T-helper 2 cell treated with Interferon-gamma antibody and Interleukin-4, amounts not matched to agents 5 μg/mL and 100 μg/mL, for 36 hours (primary cell): ENCODE measurements at regions not wholly inside any gene's neighbourhood (a gene's known extent, or its start where the extent isn't known, plus 50 kb on each side); places are given as distances from the start of the nearest gene placed in this dataset.
"Not testable (repeated sequence)": the region's sequence is repeated elsewhere in the genome, so short reads cannot be mapped to it uniquely, and the experiment has no call there.

Experiments
- DNase-seq: peaks from one replicate; pipeline ENCODE4 v3.0.0; 2021; ENCODE audit warnings: low spot score
- H3K27ac Mint-ChIP-seq: one replicate; pipeline ENCODE4 v1.8.0; 2021; ENCODE audit warnings: mild to moderate bottlenecking, mixed read lengths
- H3K27me3 Mint-ChIP-seq: one replicate; pipeline ENCODE4 v1.8.0; 2021; ENCODE audit warnings: low read depth, mixed read lengths
- H3K36me3 Mint-ChIP-seq: one replicate; pipeline ENCODE4 v1.8.0; 2021; ENCODE audit warnings: low read depth, mixed read lengths
- H3K4me1 Mint-ChIP-seq: one replicate; pipeline ENCODE4 v1.8.0; 2021; ENCODE audit warnings: low read depth, mixed read lengths
- H3K4me3 Mint-ChIP-seq: one replicate; pipeline ENCODE4 v1.8.0; 2022; ENCODE audit warnings: mild to moderate bottlenecking, moderate library complexity, mixed read lengths
- H3K9me3 Mint-ChIP-seq: one replicate; pipeline ENCODE4 v1.8.0; 2021; ENCODE audit warnings: mixed read lengths

DNA sequence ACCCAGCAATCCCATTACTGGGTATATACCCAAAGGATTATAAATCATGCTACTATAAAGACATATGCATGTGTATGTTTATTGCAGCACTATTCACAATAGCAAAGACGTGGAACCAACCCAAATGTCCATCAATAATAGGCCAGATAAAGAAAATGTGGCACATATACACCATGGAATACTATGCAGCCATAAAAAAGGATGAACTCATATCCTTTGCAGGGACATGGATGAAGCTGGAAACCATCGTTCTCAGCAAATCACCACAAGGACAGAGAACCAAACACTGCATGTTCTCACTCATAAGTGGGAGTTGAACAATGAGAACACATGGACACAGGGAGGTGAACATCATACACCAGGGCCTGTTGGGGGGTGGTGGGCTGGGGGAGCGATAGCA is 109.7 kb downstream of the ATXN3L start:
- not testable (repeated sequence) for DNase-seq, H3K27me3 Mint-ChIP-seq, H3K4me3 Mint-ChIP-seq, H3K9me3 Mint-ChIP-seq, H3K27ac Mint-ChIP-seq, H3K36me3 Mint-ChIP-seq, H3K4me1 Mint-ChIP-seq

DNA sequence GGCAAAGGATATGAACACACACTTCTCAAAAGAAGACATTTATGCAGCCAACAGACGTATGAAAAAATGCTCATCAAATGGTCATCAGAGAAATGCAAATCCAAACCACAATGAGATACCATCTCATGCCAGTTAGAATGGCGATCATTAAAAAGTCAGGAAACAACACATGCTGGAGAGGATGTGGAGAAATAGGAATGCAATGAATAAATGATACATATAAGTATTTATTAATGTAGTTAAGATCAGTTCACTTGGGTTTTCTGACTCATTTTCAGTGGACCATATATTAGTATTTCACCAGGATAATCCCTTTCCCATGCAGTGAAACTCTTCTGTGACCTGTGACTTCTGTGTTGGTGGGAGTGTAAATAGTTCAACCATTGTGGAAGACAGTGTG is 110.1 kb downstream of the ATXN3L start:
- not testable (repeated sequence) for H3K9me3 Mint-ChIP-seq, H3K27me3 Mint-ChIP-seq, H3K4me1 Mint-ChIP-seq, H3K27ac Mint-ChIP-seq, DNase-seq, H3K36me3 Mint-ChIP-seq, H3K4me3 Mint-ChIP-seq

DNA sequence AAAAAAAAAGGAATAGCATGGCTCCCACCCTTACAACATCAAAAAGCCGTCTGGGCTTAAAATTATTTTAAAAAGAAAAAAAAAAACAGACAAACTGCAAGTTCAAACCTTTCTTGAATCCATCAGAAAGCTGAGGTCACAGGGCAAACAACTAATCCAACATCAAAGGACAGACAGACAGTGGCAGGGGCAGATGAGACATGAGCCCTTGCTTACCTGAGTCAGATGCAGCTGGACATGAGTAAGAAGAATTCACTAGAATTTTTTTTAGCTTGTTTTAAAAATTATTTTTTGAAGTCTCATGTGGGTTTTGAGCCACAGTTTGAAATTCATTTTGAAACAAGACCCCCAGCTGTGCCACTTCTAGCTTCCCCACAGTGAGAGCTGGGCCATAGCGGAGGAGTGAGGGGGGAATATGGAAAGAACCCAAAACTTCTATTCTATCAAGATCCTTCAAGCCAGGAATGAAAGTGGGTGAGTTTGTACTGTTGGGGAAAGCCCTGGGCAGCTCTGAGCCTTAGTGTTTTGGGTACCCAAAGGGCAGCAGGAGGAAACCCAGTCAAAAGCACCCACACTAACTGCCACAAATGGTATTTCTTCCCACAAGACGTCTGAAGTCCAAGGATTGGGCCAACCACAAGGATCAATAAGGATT is 111.4 kb downstream of the ATXN3L start:
- no peaks in the 10 kb centered on the region for H3K9me3 Mint-ChIP-seq
- no peak for DNase-seq
- H3K27ac Mint-ChIP-seq = no peak overlapping the region
- no peaks in the 10 kb centered on the region for H3K27me3 Mint-ChIP-seq
- H3K4me1 Mint-ChIP-seq = peaks cover 3% of the 10 kb centered on the region
- no peaks in the 10 kb centered on the region for H3K36me3 Mint-ChIP-seq
- H3K4me3 Mint-ChIP-seq = no peak overlapping the region

DNA sequence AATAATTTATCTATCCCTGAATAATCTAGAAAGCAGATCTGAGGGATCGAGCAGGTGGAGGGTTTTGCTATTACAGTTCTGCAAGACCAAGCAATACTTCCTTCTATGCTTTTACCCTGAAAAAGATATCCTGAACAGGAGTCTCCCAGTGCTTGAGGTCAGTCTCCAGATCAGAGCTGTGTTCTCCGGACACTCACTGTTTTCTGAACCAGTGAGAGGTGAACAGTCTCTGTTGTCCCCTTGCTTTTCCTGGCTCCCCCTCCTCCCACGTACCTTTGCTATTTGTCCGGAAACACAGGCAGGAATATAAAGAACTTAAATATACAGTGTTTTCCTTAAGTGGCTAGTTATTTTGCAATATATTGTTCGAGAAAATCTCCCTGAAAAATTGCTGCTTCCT is 116.6 kb downstream of the ATXN3L start:
- H3K4me1 Mint-ChIP-seq = no peaks in the 10 kb centered on the region
- H3K4me3 Mint-ChIP-seq = no peak overlapping the region
- no peaks in the 10 kb centered on the region for H3K36me3 Mint-ChIP-seq
- H3K9me3 Mint-ChIP-seq = no peaks in the 10 kb centered on the region
- DNase-seq = no peak
- no peak overlapping the region for H3K27ac Mint-ChIP-seq
- no peaks in the 10 kb centered on the region for H3K27me3 Mint-ChIP-seq

DNA sequence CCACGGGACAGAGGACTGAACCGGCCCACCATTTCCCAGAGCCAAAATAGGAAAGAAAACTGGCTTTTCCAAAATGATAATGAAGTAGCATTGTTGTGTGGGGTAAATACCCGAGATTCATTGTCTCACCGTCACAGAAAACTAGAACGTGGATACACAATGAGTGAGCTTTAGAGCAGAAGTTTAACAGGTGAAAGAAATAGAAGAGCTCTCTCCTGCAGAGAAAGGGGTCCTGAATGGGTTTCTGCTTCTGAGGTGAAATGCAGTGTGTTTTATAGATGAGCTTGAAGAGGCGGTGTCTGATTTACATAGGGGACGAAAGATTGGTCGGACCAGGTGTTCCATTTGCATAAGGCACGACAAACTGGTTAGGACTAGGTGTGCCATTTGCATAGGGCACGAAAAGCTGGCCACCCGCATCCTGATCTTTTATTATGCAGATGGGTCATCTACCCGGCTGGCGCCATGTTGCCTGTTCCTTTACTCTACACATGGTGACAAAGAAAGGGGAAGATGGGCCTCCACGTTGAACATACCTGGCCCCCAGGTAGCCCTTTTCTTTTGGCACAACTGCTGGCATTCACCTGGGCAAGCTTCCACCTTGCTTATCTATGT is 118.1 kb downstream of the ATXN3L start:
- no peaks in the 10 kb centered on the region for H3K36me3 Mint-ChIP-seq
- H3K27me3 Mint-ChIP-seq = no peaks in the 10 kb centered on the region
- H3K4me1 Mint-ChIP-seq = peaks cover 3% of the 10 kb centered on the region
- no peak overlapping the region for H3K4me3 Mint-ChIP-seq
- no peak overlapping the region for H3K27ac Mint-ChIP-seq
- DNase-seq = no peak
- no peaks in the 10 kb centered on the region for H3K9me3 Mint-ChIP-seq

DNA sequence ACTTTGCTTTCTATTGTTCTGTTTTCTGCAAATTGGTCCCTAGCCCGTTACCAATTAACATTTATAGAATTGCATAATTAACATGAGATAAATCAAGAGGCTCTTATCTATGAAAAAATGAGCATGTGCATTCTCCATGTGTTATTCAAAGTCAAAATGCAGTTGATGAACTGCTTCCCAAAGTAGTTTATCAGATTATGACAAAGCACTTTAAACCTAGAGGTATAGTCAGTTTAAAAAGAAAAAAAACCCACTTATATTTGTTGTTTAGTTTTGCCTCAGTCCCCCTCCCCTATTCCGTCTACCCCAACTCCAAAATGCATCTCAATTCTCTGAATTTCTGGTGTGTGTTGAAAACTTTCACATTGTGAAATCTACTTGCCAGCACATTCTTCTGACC is 119.5 kb downstream of the ATXN3L start:
- no peak for DNase-seq
- H3K27me3 Mint-ChIP-seq = no peaks in the 10 kb centered on the region
- H3K9me3 Mint-ChIP-seq = no peaks in the 10 kb centered on the region
- no peaks in the 10 kb centered on the region for H3K36me3 Mint-ChIP-seq
- peaks cover 3% of the 10 kb centered on the region for H3K4me1 Mint-ChIP-seq
- no peak overlapping the region for H3K27ac Mint-ChIP-seq
- H3K4me3 Mint-ChIP-seq = no peak overlapping the region

DNA sequence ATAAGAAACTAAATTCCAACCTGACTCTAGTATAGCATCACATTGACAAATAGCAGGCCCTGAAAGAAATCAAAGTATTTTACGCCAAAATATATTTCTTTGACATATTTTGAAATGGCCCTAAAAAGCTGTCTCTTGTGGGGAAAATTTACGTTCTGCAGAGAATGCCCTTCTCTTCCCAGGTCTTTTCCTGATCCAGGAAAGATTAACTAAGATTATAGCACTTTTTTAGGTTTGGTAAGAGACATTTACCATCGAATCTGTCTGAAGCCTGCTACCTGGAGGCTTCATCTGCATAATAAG is 121.1 kb downstream of the ATXN3L start:
- Mint-ChIP-seq H3K4me1 (peaks cover 6% of the 10 kb centered on the region), H3K27ac (no peak overlapping the region), H3K27me3 (no peaks in the 10 kb centered on the region), H3K9me3 (no peaks in the 10 kb centered on the region), H3K4me3 (no peak overlapping the region), H3K36me3 (no peaks in the 10 kb centered on the region)
- no peak for DNase-seq

DNA sequence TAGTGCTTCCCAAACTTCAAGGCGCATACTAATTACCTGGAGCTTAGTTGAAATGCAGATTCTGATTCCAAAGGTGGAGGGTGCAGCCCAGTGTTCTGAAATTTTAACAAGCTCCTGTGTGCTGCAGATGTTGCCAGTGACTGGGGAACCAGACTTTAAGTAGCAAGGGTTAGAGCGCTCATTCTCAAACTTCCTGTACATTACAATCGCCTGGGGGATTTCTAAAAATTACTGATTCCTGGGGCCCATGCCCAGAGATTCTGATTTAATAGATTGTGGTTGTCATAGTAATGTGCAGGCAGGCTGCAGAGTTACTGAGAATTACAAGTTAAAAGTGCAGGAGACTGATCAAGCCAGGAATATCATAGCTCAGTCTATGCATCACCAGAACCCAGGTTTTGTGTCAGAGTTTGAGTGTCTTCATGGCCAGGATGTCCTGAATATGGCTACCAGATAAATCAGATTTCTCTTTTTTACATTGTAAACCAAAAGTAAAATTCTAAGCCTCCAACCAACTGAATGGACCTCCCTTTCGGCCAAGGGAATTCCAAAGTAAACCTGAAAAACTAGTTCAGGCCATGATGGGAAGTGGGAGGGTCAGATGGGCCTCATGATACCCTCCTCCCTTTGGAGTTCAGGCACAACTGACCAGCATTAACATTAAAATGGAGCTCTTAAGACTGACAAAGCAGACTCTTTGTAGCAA is 121.6 kb downstream of the ATXN3L start:
- no peaks in the 10 kb centered on the region for H3K9me3 Mint-ChIP-seq
- H3K27me3 Mint-ChIP-seq = no peaks in the 10 kb centered on the region
- no peak for DNase-seq
- peaks cover 8% of the 10 kb centered on the region for H3K4me1 Mint-ChIP-seq
- H3K36me3 Mint-ChIP-seq = no peaks in the 10 kb centered on the region
- no peak overlapping the region for H3K4me3 Mint-ChIP-seq
- H3K27ac Mint-ChIP-seq = no peak overlapping the region

DNA sequence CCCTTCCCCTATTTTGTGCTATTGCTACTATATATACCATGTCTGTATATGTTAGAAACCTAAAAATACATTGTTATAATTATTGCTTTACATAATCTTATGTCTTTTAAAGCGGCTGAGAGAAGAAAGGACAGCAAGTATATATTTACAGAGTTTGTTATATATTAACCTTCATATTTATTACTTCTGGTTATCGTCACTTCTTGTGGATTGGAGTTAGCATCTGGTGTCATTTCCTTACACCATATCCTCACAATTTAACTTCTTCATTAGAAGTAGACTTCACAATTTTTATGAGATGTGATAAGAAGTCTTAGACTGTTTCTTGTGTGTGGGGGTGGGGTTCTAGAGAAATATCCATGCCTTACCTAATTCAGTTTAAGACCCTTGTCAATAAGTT is 123.1 kb downstream of the ATXN3L start:
- no peaks in the 10 kb centered on the region for H3K36me3 Mint-ChIP-seq
- no peak overlapping the region for H3K27ac Mint-ChIP-seq
- no peak overlapping the region for H3K4me3 Mint-ChIP-seq
- H3K9me3 Mint-ChIP-seq = no peaks in the 10 kb centered on the region
- no peak for DNase-seq
- peaks cover 8% of the 10 kb centered on the region for H3K4me1 Mint-ChIP-seq
- no peaks in the 10 kb centered on the region for H3K27me3 Mint-ChIP-seq

DNA sequence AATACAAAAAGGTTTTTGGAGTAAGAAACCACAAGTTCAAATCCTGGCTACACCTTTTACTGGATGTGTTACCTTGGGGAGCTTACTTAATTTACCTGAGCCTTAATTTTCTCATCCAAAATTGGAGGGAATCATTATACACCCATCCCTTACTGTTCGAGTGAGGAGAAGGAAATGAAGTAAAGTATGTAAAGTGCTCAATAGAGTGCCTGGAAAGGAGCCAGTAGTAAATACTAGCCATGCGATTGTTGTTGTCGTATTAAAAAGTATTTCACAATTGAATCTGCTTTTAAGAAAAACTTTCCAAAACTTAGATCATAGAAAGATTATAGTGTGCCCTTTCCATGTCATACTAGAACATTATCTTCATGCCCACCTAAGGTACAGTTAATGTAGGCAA is 124.5 kb downstream of the ATXN3L start:
- Mint-ChIP-seq H3K9me3 (no peaks in the 10 kb centered on the region), H3K4me1 (peaks cover 8% of the 10 kb centered on the region), H3K36me3 (no peaks in the 10 kb centered on the region), H3K27ac (no peak overlapping the region), H3K27me3 (no peaks in the 10 kb centered on the region), H3K4me3 (no peak overlapping the region)
- no peak for DNase-seq

DNA sequence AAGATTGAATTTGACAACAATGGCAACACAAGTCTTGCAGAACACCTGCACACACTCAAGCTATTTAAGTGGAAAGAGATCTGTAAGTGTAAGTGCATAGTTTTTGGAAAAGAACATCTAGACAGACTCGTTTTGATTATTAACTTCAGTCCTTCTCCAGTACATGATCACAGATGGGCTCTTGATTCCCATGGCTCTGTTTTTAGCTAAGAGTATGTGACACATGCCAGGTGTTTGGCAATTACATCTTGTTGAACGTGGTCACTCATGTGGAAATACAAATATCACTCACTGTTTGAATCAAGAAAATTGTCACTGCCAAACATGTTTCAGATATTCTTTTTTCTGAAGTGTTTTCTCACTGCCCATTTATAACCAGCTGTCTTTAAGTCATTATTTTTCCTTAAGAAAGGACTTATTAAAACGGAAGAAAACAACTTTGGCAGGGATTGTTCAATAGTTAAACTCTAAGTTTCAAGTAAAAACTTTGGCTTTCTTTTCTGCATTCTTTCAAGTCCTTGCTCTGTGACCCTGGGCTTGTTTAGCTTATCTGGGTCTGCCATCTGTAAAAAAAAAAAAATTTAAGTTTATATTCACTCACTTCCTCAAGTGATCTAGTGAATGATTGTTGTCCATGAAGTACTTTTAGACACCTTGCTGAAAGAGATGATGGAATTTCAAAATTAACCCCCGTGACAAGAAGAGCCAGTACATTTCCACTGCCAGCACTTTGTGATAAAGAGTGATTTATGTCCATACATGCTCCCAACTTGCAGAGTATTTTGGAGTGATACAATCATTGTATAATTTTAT is 125.4 kb downstream of the ATXN3L start:
- no peaks in the 10 kb centered on the region for H3K9me3 Mint-ChIP-seq
- H3K4me3 Mint-ChIP-seq = no peak overlapping the region
- H3K27me3 Mint-ChIP-seq = no peaks in the 10 kb centered on the region
- no peak overlapping the region for H3K27ac Mint-ChIP-seq
- DNase-seq = no peak
- H3K4me1 Mint-ChIP-seq = peaks cover 11% of the 10 kb centered on the region
- H3K36me3 Mint-ChIP-seq = no peaks in the 10 kb centered on the region

DNA sequence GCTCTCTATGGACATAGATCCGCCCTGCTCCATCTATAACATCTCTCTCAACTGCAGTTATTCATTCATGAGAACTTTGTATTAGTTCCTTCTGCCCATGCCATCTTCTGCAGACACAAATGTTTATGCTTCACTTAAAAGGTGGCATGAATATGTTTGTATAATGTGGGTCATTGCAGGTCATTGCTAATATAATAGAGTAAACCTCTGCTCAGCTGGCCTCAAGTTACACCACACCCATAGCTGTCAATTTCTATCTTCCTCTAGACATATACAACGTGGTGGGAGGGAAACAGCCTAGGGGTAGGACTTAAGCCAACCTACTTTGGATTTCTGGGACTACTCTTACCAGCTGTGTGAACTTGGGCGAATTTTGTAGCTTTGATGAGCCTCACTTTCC is 129.8 kb downstream of the ATXN3L start:
- no peak for DNase-seq
- H3K36me3 Mint-ChIP-seq = no peaks in the 10 kb centered on the region
- no peak overlapping the region for H3K4me3 Mint-ChIP-seq
- peaks cover 8% of the 10 kb centered on the region for H3K4me1 Mint-ChIP-seq
- no peaks in the 10 kb centered on the region for H3K27me3 Mint-ChIP-seq
- H3K27ac Mint-ChIP-seq = no peak overlapping the region
- peaks cover under 1% of the 10 kb centered on the region for H3K9me3 Mint-ChIP-seq

DNA sequence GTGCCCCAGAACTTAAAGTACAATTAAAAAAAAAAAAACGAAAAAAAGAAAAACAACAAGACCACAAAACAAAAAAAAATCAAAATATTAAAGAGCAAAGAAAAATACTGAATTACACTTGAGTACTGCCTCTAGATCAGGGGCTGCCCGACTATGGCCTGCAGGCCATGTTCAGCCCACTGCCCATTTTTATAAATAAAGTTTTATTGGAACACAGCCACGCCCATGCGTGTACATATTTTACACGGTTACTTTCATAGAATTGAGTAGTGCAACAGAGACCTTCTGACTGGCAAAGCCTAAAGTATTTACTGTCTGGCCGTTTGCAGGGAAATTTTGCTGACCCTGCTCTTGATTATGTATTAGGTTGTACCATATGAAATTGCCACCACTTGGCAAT is 130.5 kb downstream of the ATXN3L start:
- H3K4me3 Mint-ChIP-seq = no peak overlapping the region
- H3K36me3 Mint-ChIP-seq = peaks cover 2% of the 10 kb centered on the region
- no peaks in the 10 kb centered on the region for H3K27me3 Mint-ChIP-seq
- peaks cover 4% of the 10 kb centered on the region for H3K4me1 Mint-ChIP-seq
- no peak for DNase-seq
- H3K27ac Mint-ChIP-seq = no peak overlapping the region
- peaks cover 7% of the 10 kb centered on the region for H3K9me3 Mint-ChIP-seq

DNA sequence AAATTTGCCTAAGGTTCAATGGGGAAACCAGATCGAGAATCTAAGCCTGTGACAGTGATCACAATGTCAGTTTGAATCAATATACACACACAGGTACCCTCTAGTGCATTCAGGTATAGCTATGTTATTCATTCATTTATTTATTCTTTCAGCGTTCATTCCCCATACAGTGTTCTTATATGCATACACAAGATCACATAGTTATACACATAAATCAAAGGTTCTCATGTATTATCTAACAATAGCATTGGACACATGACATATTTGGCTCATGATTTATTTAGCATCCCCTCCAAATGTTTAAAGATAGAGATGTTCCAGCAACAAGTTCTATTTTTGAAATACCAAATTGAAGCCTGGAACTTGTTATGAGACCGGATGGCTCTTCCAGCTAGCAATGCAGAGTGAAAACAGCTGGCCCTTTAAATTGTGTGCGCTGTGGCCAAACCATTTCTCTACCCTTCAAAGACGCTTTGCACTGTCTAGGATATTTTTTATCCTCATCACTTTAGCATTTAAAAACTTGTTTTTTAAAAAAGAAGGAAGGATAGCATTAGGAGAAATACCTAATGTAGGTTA is 131.0 kb downstream of the ATXN3L start:
- Mint-ChIP-seq H3K27me3 (no peaks in the 10 kb centered on the region), H3K4me1 (peaks cover 4% of the 10 kb centered on the region), H3K27ac (no peak overlapping the region), H3K4me3 (no peak overlapping the region), H3K36me3 (peaks cover 4% of the 10 kb centered on the region), H3K9me3 (peaks cover 11% of the 10 kb centered on the region)
- DNase-seq = no peak
